ENCODE measurements at regions not wholly inside any gene's neighbourhood (a gene's known extent, or its start where the extent isn't known, plus 50 kb on each side); places are given as distances from the start of the nearest gene placed in this dataset.

- TF ChIP-seq CTCF (IDR thresholded peaks at IDR 0.05), result no peak
- intact Hi-C loops (cut with micrococcal nuclease), result no loop called here
- peaks cover 0 to 1% (median 0%) of the 10 kb centered on the region in 3 donors for H3K27me3 Mint-ChIP-seq (ENCODE audit: low read depth in 3 of 3)
- no peaks in the 10 kb centered on the region for H3K36me3 Mint-ChIP-seq
- no peak for DNase-seq
- Histone ChIP-seq H3K4me2 (replicated peaks; ENCODE audit: extremely low read depth, low read length, poor library complexity, severe bottlenecking) (no peak overlapping the region), H3K79me2 (ENCODE audit: insufficient read depth, low read length) (no peaks in the 10 kb centered on the region), H3K9me3 (replicated peaks in 1 of 2; ENCODE audit: control insufficient read depth in 1 of 2, insufficient read depth in 1 of 2, low read length in 2 of 2) (no peaks in the 10 kb centered on the region), H3K4me1 (ENCODE audit: control insufficient read depth in 1 of 2, insufficient read depth in 2 of 2, low read length in 2 of 2) (no peaks in the 10 kb centered on the region), H3K27ac (ENCODE audit: low read depth in 1 of 2, low read length in 2 of 2) (no peak overlapping the region), H3K36me3 (replicated peaks in 1 of 2; ENCODE audit: control insufficient read depth in 1 of 2, insufficient read depth in 2 of 2, low read length in 2 of 2) (no peaks in the 10 kb centered on the region), H3K4me3 (replicated peaks in 1 of 3; ENCODE audit: low read depth in 2 of 3, low read length in 3 of 3) (no peak overlapping the region), H3K9ac (ENCODE audit: insufficient read depth, low read length, poor library complexity, severe bottlenecking) (no peak overlapping the region), H3K27me3 (ENCODE audit: control insufficient read depth in 2 of 2, insufficient read depth in 2 of 2, low read length in 2 of 2) (no peaks in the 10 kb centered on the region), H4K20me1 (ENCODE audit: insufficient read depth, low read length) (no peaks in the 10 kb centered on the region), H2AFZ (ENCODE audit: insufficient read depth, low read depth, low read length, poor library complexity, severe bottlenecking) (no peak overlapping the region)
- no peak overlapping the region for H3K27ac Mint-ChIP-seq
- H3K9me3 Mint-ChIP-seq, result peaks cover 0 to 4% (median 2%) of the 10 kb centered on the region in 7 donors
- no peaks in the 10 kb centered on the region for H3K4me1 Mint-ChIP-seq
- no peak overlapping the region for H3K4me3 Mint-ChIP-seq
These were observed 173.7 kb upstream of the ONECUT1 start for GRCh38 chr15:52963865-52964264.

- Histone ChIP-seq H3K9ac (ENCODE audit: insufficient read depth, low read length, poor library complexity, severe bottlenecking) (no peak overlapping the region), H3K27me3 (ENCODE audit: control insufficient read depth in 2 of 2, insufficient read depth in 2 of 2, low read length in 2 of 2) (no peaks in the 10 kb centered on the region), H4K20me1 (ENCODE audit: insufficient read depth, low read length) (no peaks in the 10 kb centered on the region), H3K4me2 (replicated peaks; ENCODE audit: extremely low read depth, low read length, poor library complexity, severe bottlenecking) (no peak overlapping the region), H3K36me3 (replicated peaks in 1 of 2; ENCODE audit: control insufficient read depth in 1 of 2, insufficient read depth in 2 of 2, low read length in 2 of 2) (no peaks in the 10 kb centered on the region), H3K4me1 (ENCODE audit: control insufficient read depth in 1 of 2, insufficient read depth in 2 of 2, low read length in 2 of 2) (no peaks in the 10 kb centered on the region), H3K79me2 (ENCODE audit: insufficient read depth, low read length) (no peaks in the 10 kb centered on the region), H3K27ac (ENCODE audit: low read depth in 1 of 2, low read length in 2 of 2) (no peak overlapping the region), H2AFZ (ENCODE audit: insufficient read depth, low read depth, low read length, poor library complexity, severe bottlenecking) (no peak overlapping the region), H3K4me3 (replicated peaks in 1 of 3; ENCODE audit: low read depth in 2 of 3, low read length in 3 of 3) (no peak overlapping the region), H3K9me3 (replicated peaks in 1 of 2; ENCODE audit: control insufficient read depth in 1 of 2, insufficient read depth in 1 of 2, low read length in 2 of 2) (no peaks in the 10 kb centered on the region)
- intact Hi-C loops (cut with micrococcal nuclease), result no loop called here
- 85% methylated on average over 3 of the region's 6 CpGs for WGBS (ENCODE audit: insufficient coverage)
- Mint-ChIP-seq H3K36me3 (no peaks in the 10 kb centered on the region), H3K27ac (no peak overlapping the region), H3K9me3 (peaks cover 0 to 8% (median 3%) of the 10 kb centered on the region in 7 donors), H3K4me3 (no peak overlapping the region), H3K27me3 (ENCODE audit: low read depth in 3 of 3) (peaks cover 0 to 1% (median 0%) of the 10 kb centered on the region in 3 donors), H3K4me1 (no peaks in the 10 kb centered on the region)
- DNase-seq, result no peak
- no peak for TF ChIP-seq CTCF (IDR thresholded peaks at IDR 0.05)
These were observed 170.1 kb upstream of the ONECUT1 start for GRCh38 chr15:52960283-52960682.

Data from CD14-positive monocyte (primary cell).